DMS53 treated with DMSO at 0.1 percent for 48 hours (cell line): ENCODE measurements at regions not wholly inside any gene's neighbourhood (a gene's known extent, or its start where the extent isn't known, plus 50 kb on each side); places are given as distances from the start of the nearest gene placed in this dataset.
A peak's percentile ranks its signal among the peaks of the same experiment; 100 is the strongest.
"Not testable (repeated sequence)": the region's sequence is repeated elsewhere in the genome, so short reads cannot be mapped to it uniquely, and the experiment has no call there.

Experiments
- DNase-seq: peaks from one replicate; lab custom pipeline; 2025; ENCODE audit not compliant: unreplicated experiment; lab: John Stamatoyannopoulos, UW

GRCh38 chr3:197459571-197459970, 96.2 kb downstream of the BDH1 start:
- DNase-seq, result not testable (repeated sequence)

- DNase-seq, result no peak
Observed at GRCh38 chr3:197458906-197459470, 96.8 kb downstream of the BDH1 start.

GRCh38 chr3:197458179-197458707, 97.5 kb downstream of the BDH1 start:
- no peak for DNase-seq

GRCh38 chr3:197456261-197457091, 99.3 kb downstream of the BDH1 start:
- DNase-seq, result no peak

GRCh38 chr3:197454841-197455240, 100.9 kb downstream of the BDH1 start:
- not testable (repeated sequence) for DNase-seq

- DNase-seq, result peak; percentile 3
Observed at GRCh38 chr3:197454014-197454413, 101.8 kb downstream of the BDH1 start.

GRCh38 chr3:197450810-197451209, 105.0 kb downstream of the BDH1 start:
- DNase-seq, result no peak

GRCh38 chr3:197450308-197450707, 105.5 kb downstream of the BDH1 start:
- no peak for DNase-seq

GRCh38 chr3:197449181-197449580, 106.6 kb downstream of the BDH1 start:
- not testable (repeated sequence) for DNase-seq

GRCh38 chr3:197447781-197448180, 108.0 kb downstream of the BDH1 start:
- DNase-seq, result not testable (repeated sequence)

- no peak for DNase-seq
Observed at GRCh38 chr3:197447057-197447456, 108.7 kb downstream of the BDH1 start.

GRCh38 chr3:197446700-197447056, 109.1 kb downstream of the BDH1 start:
- DNase-seq, result no peak

GRCh38 chr3:197445896-197446699, 109.7 kb downstream of the BDH1 start:
- no peak for DNase-seq

- no peak for DNase-seq
Observed at GRCh38 chr3:197444793-197445379, 110.9 kb downstream of the BDH1 start.

GRCh38 chr3:197443506-197443905, 112.3 kb downstream of the BDH1 start:
- DNase-seq, result no peak

GRCh38 chr3:197440717-197441303, 115.0 kb downstream of the BDH1 start:
- DNase-seq, result no peak

GRCh38 chr3:197438906-197439305, 116.9 kb downstream of the BDH1 start:
- no peak for DNase-seq

GRCh38 chr3:197435426-197435825, 120.3 kb downstream of the BDH1 start:
- DNase-seq, result no peak

- DNase-seq, result no peak
Observed at GRCh38 chr3:197434830-197435229, 120.9 kb downstream of the BDH1 start.

GRCh38 chr3:197432384-197433127, 123.2 kb downstream of the BDH1 start:
- DNase-seq, result no peak
